Natural killer cell (primary cell): ENCODE measurements at regions not wholly inside any gene's neighbourhood (a gene's known extent, or its start where the extent isn't known, plus 50 kb on each side); places are given as distances from the start of the nearest gene placed in this dataset.
A peak's percentile ranks its signal among the peaks of the same experiment; 100 is the strongest.

Experiments used
- ATAC-seq, 3 donors: fragments of 150-1000 bp in 2 of 3; fragments of 200-7000 bp in 1 of 3; cut with Tn5 transposase; 1 replicate in 1 of 3; 2 replicates in 2 of 3; pipeline ENCODE4 v1.10.0; 2021; ENCODE audit warnings: mild to moderate bottlenecking in 2 of 3, moderate library complexity in 2 of 3
- DNase-seq, 2 donors: peaks; one replicate each; pipeline versions ENCODE4 v3.0.0 to v3.0.0-alpha.2; 2013 to 2021; ENCODE audit warnings: mixed read lengths in 1 of 2
- H3K27ac ChIP-seq: one replicate; pipeline ENCODE4 v1.5.1; 2013; ENCODE audit warnings: mild to moderate bottlenecking, low read length
- H3K27me3 ChIP-seq: one replicate; pipeline ENCODE4 v1.6.1; 2013; ENCODE audit warnings: low read length; ENCODE audit not compliant: control insufficient read depth, insufficient read depth
- H3K36me3 ChIP-seq: one replicate; pipeline ENCODE4 v1.6.1; 2013; ENCODE audit warnings: low read length; ENCODE audit not compliant: control insufficient read depth, insufficient read depth
- H3K4me1 ChIP-seq: one replicate; pipeline ENCODE4 v1.6.1; 2013; ENCODE audit warnings: low read length; ENCODE audit not compliant: control insufficient read depth, insufficient read depth
- H3K4me3 ChIP-seq: one replicate; pipeline ENCODE4 v1.5.1; 2013; ENCODE audit warnings: low read length
- H3K9me3 ChIP-seq: one replicate; pipeline ENCODE4 v1.6.1; 2013; ENCODE audit warnings: low read length; ENCODE audit not compliant: control insufficient read depth, insufficient read depth
- H3K27ac Mint-ChIP-seq, 2 donors: one replicate each; pipeline ENCODE4 v1.8.0; 2022; ENCODE audit warnings: mild to moderate bottlenecking in 2 of 2, mixed read lengths in 2 of 2, moderate library complexity in 1 of 2
- H3K27me3 Mint-ChIP-seq, 2 donors: one replicate each; pipeline ENCODE4 v1.8.0; 2022; ENCODE audit warnings: low read depth in 2 of 2, mixed read lengths in 2 of 2
- H3K36me3 Mint-ChIP-seq: one replicate; pipeline ENCODE4 v1.8.0; 2022; ENCODE audit warnings: mixed read lengths
- H3K4me1 Mint-ChIP-seq, 2 donors: one replicate each; pipeline ENCODE4 v1.8.0; 2022; ENCODE audit warnings: mixed read lengths in 2 of 2
- H3K4me3 Mint-ChIP-seq: one replicate; pipeline ENCODE4 v1.8.0; 2022; ENCODE audit warnings: mild to moderate bottlenecking, moderate library complexity, mixed read lengths
- H3K9me3 Mint-ChIP-seq, 2 donors: one replicate each; pipeline ENCODE4 v1.8.0; 2022; ENCODE audit warnings: mixed read lengths in 2 of 2
- WGBS: methylation state at CpG from one replicate; pipeline ENCODE4 v1.1.7; 2013; ENCODE audit warnings: missing lambda C conversion rate; ENCODE audit not compliant: insufficient coverage; 5-methylcytosine and 5-hydroxymethylcytosine counted together
- intact Hi-C: fragments of 100-400 bp; cut with micrococcal nuclease; formaldehyde crosslinking; loops from one replicate; pipeline ENCODE4 v1.14.2; 2022
- TF ChIP-seq, protein P1 (sequence below): fragments of 200-600 bp; IDR thresholded peaks from one replicate; pipeline ENCODE4 v1.8.0; 2022; ENCODE audit warnings: antibody characterized with exemption

DNA sequence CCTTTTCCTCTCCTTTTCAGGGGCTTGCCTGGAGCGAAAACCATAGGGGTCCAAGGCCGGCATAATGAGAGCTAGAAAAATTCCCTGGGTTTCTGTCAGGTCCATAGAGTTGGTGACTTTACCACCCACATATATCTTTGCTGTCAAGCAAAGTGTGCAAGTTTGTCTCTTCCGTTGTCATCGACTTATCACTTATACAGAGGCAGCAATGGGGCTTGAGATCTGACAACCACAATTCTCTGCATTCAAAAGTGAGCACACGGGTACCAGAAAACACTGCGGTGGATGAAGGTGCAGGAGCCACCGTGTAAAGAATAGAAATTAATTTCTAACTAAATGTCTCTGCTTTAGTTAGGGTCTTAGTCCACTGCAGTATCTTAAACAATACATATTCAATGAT is 162.3 kb downstream of the DAD1 start:
- WGBS, result 68% methylated on average over 6 of the region's 7 CpGs
- H3K9me3 Mint-ChIP-seq, result no peaks in the 10 kb centered on the region
- H3K27ac Mint-ChIP-seq, result peak overlapping the region; percentile 82 to 94
- no peak for DNase-seq
- peaks cover 70 to 84% of the 10 kb centered on the region in 2 donors for H3K4me1 Mint-ChIP-seq
- no peaks in the 10 kb centered on the region for H3K27me3 ChIP-seq
- peak; percentile 45 to 75 (median 52) for ATAC-seq
- no peak overlapping the region for H3K4me3 ChIP-seq
- intact Hi-C loops, result loop anchor here (5.0 kb wide), 1 partner anchor 34 kb away; no protein-coding TSS in a partner anchor
- TF ChIP-seq, protein P1, sequence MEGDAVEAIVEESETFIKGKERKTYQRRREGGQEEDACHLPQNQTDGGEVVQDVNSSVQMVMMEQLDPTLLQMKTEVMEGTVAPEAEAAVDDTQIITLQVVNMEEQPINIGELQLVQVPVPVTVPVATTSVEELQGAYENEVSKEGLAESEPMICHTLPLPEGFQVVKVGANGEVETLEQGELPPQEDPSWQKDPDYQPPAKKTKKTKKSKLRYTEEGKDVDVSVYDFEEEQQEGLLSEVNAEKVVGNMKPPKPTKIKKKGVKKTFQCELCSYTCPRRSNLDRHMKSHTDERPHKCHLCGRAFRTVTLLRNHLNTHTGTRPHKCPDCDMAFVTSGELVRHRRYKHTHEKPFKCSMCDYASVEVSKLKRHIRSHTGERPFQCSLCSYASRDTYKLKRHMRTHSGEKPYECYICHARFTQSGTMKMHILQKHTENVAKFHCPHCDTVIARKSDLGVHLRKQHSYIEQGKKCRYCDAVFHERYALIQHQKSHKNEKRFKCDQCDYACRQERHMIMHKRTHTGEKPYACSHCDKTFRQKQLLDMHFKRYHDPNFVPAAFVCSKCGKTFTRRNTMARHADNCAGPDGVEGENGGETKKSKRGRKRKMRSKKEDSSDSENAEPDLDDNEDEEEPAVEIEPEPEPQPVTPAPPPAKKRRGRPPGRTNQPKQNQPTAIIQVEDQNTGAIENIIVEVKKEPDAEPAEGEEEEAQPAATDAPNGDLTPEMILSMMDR, result no peak
- H3K4me3 Mint-ChIP-seq, result peak overlapping the region; percentile 84
- no peaks in the 10 kb centered on the region for H3K36me3 ChIP-seq
- H3K27ac ChIP-seq, result peak overlapping the region; percentile 56
- no peaks in the 10 kb centered on the region for H3K36me3 Mint-ChIP-seq
- H3K27me3 Mint-ChIP-seq, result no peaks in the 10 kb centered on the region
- no peaks in the 10 kb centered on the region for H3K9me3 ChIP-seq
- peaks cover 59% of the 10 kb centered on the region for H3K4me1 ChIP-seq

DNA sequence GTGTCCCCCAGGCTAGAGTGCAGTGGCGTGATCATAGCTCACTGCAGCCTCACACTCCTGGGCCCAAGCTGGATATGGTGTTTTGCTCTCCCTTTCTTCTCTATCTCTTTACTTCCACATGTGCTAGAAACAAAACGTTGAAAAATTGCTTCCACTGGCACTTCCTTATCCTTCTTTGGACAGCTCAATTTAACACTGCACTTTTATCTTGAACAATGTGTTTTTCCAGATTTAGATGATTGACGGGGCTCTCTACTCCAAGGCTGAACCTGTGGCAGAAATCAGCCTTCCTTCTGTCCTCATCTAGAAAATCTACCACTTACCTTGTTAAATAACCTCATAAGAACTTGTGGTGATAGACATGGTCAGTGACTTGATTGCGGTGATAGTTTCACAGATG is 165.1 kb downstream of the DAD1 start:
- H3K36me3 ChIP-seq, result no peaks in the 10 kb centered on the region
- WGBS, result 64% methylated on average over 4 of the region's 4 CpGs
- H3K36me3 Mint-ChIP-seq, result no peaks in the 10 kb centered on the region
- H3K27me3 ChIP-seq, result no peaks in the 10 kb centered on the region
- H3K4me3 Mint-ChIP-seq, result peak overlapping the region; percentile 60
- H3K27ac Mint-ChIP-seq, result peak overlapping the region; percentile 91 to 94
- peaks cover 68% of the 10 kb centered on the region for H3K4me1 ChIP-seq
- TF ChIP-seq, protein P1, result no peak
- no peaks in the 10 kb centered on the region for H3K9me3 ChIP-seq
- H3K27ac ChIP-seq, result no peak overlapping the region
- H3K4me1 Mint-ChIP-seq, result peaks cover 85 to 93% of the 10 kb centered on the region in 2 donors
- ATAC-seq (no peak), DNase-seq (no peak)
- no peak overlapping the region for H3K4me3 ChIP-seq
- H3K27me3 Mint-ChIP-seq, result no peaks in the 10 kb centered on the region
- H3K9me3 Mint-ChIP-seq, result no peaks in the 10 kb centered on the region
- intact Hi-C loops, result no loop called here

DNA sequence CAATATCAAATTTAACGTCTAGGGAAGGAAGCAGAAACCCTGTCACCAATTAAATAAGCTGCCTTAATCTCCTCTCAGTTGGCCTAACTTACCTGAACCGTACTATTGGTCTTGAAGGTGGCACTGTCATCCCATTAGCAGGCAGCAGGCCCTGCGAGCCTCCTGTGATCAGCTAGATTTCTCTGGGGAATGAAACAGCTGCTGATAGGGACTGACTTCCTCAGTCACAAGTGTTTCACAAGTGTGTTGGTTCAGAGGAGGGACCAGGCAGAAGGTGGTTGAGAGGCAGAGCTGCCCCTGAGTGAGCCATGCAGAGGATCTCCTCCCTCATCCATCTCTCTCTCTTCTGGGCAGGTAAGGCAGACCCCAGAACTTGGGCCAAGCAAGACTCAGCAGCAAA is 166.8 kb downstream of the DAD1 start:
- TF ChIP-seq, protein P1, result no peak
- Histone ChIP-seq H3K27me3 (no peaks in the 10 kb centered on the region), H3K4me1 (peaks cover 73% of the 10 kb centered on the region), H3K36me3 (no peaks in the 10 kb centered on the region), H3K27ac (peak overlapping the region; percentile 75), H3K9me3 (no peaks in the 10 kb centered on the region), H3K4me3 (no peak overlapping the region)
- Mint-ChIP-seq H3K27me3 (no peaks in the 10 kb centered on the region), H3K36me3 (no peaks in the 10 kb centered on the region), H3K9me3 (no peaks in the 10 kb centered on the region), H3K4me1 (peaks cover 85 to 93% of the 10 kb centered on the region in 2 donors), H3K27ac (peak overlapping the region; percentile 91 to 94), H3K4me3 (peak overlapping the region; percentile 76)
- intact Hi-C loops, result no loop called here
- DNase-seq (no peak), ATAC-seq (peak in 2 of 3 donors; percentile 23 to 53)
- 39% methylated on average over 3 of the region's 3 CpGs for WGBS

GRCh38 chr14:22420598-22421186 is 168.3 kb downstream of the DAD1 start:
- H3K9me3 Mint-ChIP-seq, result no peaks in the 10 kb centered on the region
- H3K27ac Mint-ChIP-seq, result peak overlapping the region; percentile 91 to 94
- peaks cover 84 to 96% of the 10 kb centered on the region in 2 donors for H3K4me1 Mint-ChIP-seq
- peak overlapping the region; percentile 76 for H3K4me3 Mint-ChIP-seq
- ATAC-seq, result peak; percentile 69 to 73 (median 73)
- peak in 1 of 2 donors; percentile 3 for DNase-seq
- no peaks in the 10 kb centered on the region for H3K9me3 ChIP-seq
- 0% methylated on average over 2 of the region's 4 CpGs for WGBS
- H3K4me3 ChIP-seq, result no peak overlapping the region
- TF ChIP-seq, protein P1, result no peak
- H3K4me1 ChIP-seq, result peaks cover 72% of the 10 kb centered on the region
- H3K27ac ChIP-seq, result peak overlapping the region; percentile 75
- H3K27me3 Mint-ChIP-seq, result no peaks in the 10 kb centered on the region
- no peaks in the 10 kb centered on the region for H3K27me3 ChIP-seq
- no peaks in the 10 kb centered on the region for H3K36me3 ChIP-seq
- intact Hi-C loops, result no loop called here
- no peaks in the 10 kb centered on the region for H3K36me3 Mint-ChIP-seq
